Mesothelial cell of epicardium (in vitro differentiated cells): ENCODE measurements at regions not wholly inside any gene's neighbourhood (a gene's known extent, or its start where the extent isn't known, plus 50 kb on each side); places are given as distances from the start of the nearest gene placed in this dataset.

Experiments
- DNase-seq, 2 experiments: peaks; one replicate each; pipeline ENCODE4 v3.0.0; 2021; ENCODE audit warnings: low spot score in 2 of 2; ENCODE audit not compliant: unreplicated experiment in 2 of 2
- H3K27ac Mint-ChIP-seq: 2 replicates; pipeline ENCODE4 v1.8.0; 2021; ENCODE audit warnings: mixed read lengths
- H3K27me3 Mint-ChIP-seq: 2 replicates; pipeline ENCODE4 v1.8.0; 2021; ENCODE audit warnings: low read depth, mixed read lengths
- H3K36me3 Mint-ChIP-seq: 2 replicates; pipeline ENCODE4 v1.8.0; 2021; ENCODE audit warnings: mixed read lengths
- H3K4me1 Mint-ChIP-seq: 2 replicates; pipeline ENCODE4 v1.8.0; 2021; ENCODE audit warnings: mixed read lengths
- H3K4me3 Mint-ChIP-seq: 2 replicates; pipeline ENCODE4 v1.8.0; 2021; ENCODE audit warnings: mild to moderate bottlenecking, moderate library complexity, mixed read lengths
- H3K9me3 Mint-ChIP-seq: 2 replicates; pipeline ENCODE4 v1.8.0; 2021; ENCODE audit warnings: mixed read lengths
- CTCF ChIP-seq: fragments of 200-600 bp; sonication (generic); IDR thresholded peaks from one replicate; pipeline ENCODE4 v1.5.0; 2021; ENCODE audit warnings: antibody characterized with exemption; ENCODE audit not compliant: unreplicated experiment

GRCh38 chr1:194339471-194339870 lies 1153.1 kb upstream of the B3GALT2 start:
- Mint-ChIP-seq H3K36me3 (peaks cover 1% of the 10 kb centered on the region), H3K9me3 (peaks cover 7% of the 10 kb centered on the region), H3K27ac (no peak overlapping the region), H3K4me3 (no peak overlapping the region), H3K4me1 (peaks cover 10% of the 10 kb centered on the region), H3K27me3 (no peaks in the 10 kb centered on the region)
- TF ChIP-seq CTCF = no peak
- DNase-seq = no peak

- Mint-ChIP-seq H3K27ac (no peak overlapping the region), H3K4me1 (peaks cover 14% of the 10 kb centered on the region), H3K4me3 (no peak overlapping the region), H3K27me3 (no peaks in the 10 kb centered on the region), H3K9me3 (no peaks in the 10 kb centered on the region), H3K36me3 (peaks cover 1% of the 10 kb centered on the region)
- TF ChIP-seq CTCF = no peak
- no peak for DNase-seq
Measured at GRCh38 chr1:194338241-194338948, 1152.0 kb upstream of the B3GALT2 start.

DNA sequence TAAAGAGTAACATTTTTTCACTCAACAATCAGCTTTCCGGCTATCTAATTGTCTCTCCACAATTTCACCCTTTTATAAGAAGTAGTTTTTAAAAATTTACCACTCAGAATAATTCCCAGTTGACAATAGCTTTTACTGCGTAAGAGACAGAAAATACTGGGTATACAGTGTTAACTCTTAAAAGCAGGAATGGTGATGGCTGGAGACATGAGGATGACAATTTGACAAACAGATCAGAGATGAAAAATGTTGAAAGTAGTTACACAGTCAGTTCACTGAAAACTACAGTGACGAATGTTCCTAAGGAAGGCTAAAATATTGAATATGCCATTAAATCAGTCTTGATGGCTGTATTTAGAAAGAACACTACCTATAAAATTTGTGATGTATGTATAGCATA lies 1146.8 kb upstream of the B3GALT2 start:
- DNase-seq = no peak
- H3K36me3 Mint-ChIP-seq = no peaks in the 10 kb centered on the region
- no peaks in the 10 kb centered on the region for H3K9me3 Mint-ChIP-seq
- H3K27ac Mint-ChIP-seq = no peak overlapping the region
- H3K4me3 Mint-ChIP-seq = no peak overlapping the region
- TF ChIP-seq CTCF = no peak
- no peaks in the 10 kb centered on the region for H3K27me3 Mint-ChIP-seq
- H3K4me1 Mint-ChIP-seq = peaks cover 10% of the 10 kb centered on the region

GRCh38 chr1:194331758-194332157 lies 1145.3 kb upstream of the B3GALT2 start:
- Mint-ChIP-seq H3K4me3 (no peak overlapping the region), H3K4me1 (peaks cover 6% of the 10 kb centered on the region), H3K36me3 (no peaks in the 10 kb centered on the region), H3K27ac (no peak overlapping the region), H3K27me3 (no peaks in the 10 kb centered on the region), H3K9me3 (no peaks in the 10 kb centered on the region)
- no peak for DNase-seq
- no peak for TF ChIP-seq CTCF

DNA sequence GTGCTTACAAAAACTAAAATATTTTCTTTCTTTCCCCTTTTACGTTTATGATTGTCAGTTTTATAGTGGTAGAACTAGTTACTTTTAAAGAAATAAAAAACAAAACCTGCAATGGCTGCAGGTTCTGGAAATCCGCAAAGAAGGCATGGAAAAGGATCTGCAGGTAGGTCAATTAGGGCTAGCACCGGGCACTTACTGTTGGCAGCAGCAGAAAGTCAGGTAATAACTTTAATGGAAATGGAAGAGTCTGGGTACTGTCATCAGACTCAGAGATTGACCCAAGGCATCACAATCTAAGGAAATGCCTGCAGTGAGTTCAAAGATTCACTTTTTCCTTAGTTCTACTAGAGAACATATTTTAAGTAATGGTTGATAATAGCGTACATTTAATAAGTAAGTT lies 1136.3 kb upstream of the B3GALT2 start:
- no peak for DNase-seq
- TF ChIP-seq CTCF = no peak
- Mint-ChIP-seq H3K4me3 (no peak overlapping the region), H3K27ac (no peak overlapping the region), H3K27me3 (no peaks in the 10 kb centered on the region), H3K4me1 (peaks cover 7% of the 10 kb centered on the region), H3K9me3 (no peaks in the 10 kb centered on the region), H3K36me3 (no peaks in the 10 kb centered on the region)
